Stomach smooth muscle (tissue), 2 donors: ENCODE measurements at regions not wholly inside any gene's neighbourhood (a gene's known extent, or its start where the extent isn't known, plus 50 kb on each side); places are given as distances from the start of the nearest gene placed in this dataset.
A peak's percentile ranks its signal among the peaks of the same experiment; 100 is the strongest.

Experiments
- H3K27ac ChIP-seq: one replicate; pipeline ENCODE4 v1.7.0; 2013; ENCODE audit warnings: mild to moderate bottlenecking, low read length, inconsistent platforms
- H3K27me3 ChIP-seq, 2 donors: one replicate each; pipeline ENCODE4 v1.7.0; 2013; ENCODE audit warnings: low read length in 2 of 2; ENCODE audit not compliant: insufficient read depth in 2 of 2, control insufficient read depth in 1 of 2
- H3K36me3 ChIP-seq, 2 donors: one replicate each; pipeline ENCODE4 v1.7.0; 2013; ENCODE audit warnings: low read length in 2 of 2; ENCODE audit not compliant: control insufficient read depth in 2 of 2, insufficient read depth in 2 of 2
- H3K4me1 ChIP-seq: one replicate; pipeline ENCODE4 v1.7.0; 2013; ENCODE audit warnings: low read length; ENCODE audit not compliant: control insufficient read depth, insufficient read depth
- H3K4me3 ChIP-seq, 2 donors: one replicate each; pipeline ENCODE4 v1.7.0; 2013; ENCODE audit warnings: low read length in 2 of 2
- H3K9ac ChIP-seq, 2 donors: one replicate each; pipeline ENCODE4 v1.7.0; 2013; ENCODE audit warnings: low read length in 2 of 2, mild to moderate bottlenecking in 1 of 2
- H3K9me3 ChIP-seq, 2 donors: one replicate each; pipeline ENCODE4 v1.7.0; 2013; ENCODE audit warnings: low read length in 2 of 2; ENCODE audit not compliant: control insufficient read depth in 2 of 2
- donor health status: healthy.
- donor health status: Pancreatic carcinoma.

- H3K4me1 ChIP-seq, result peaks cover 5% of the 10 kb centered on the region
- H3K36me3 ChIP-seq, result no peaks in the 10 kb centered on the region
- H3K27ac ChIP-seq, result no peak overlapping the region
- no peak overlapping the region for H3K9ac ChIP-seq
- H3K27me3 ChIP-seq, result no peaks in the 10 kb centered on the region
- H3K9me3 ChIP-seq, result no peaks in the 10 kb centered on the region
- H3K4me3 ChIP-seq, result no peak overlapping the region
Measured at GRCh38 chr3:94299716-94300115, 236.9 kb downstream of the NSUN3 start.

- Histone ChIP-seq H3K27me3 (no peaks in the 10 kb centered on the region), H3K4me1 (peaks cover 6% of the 10 kb centered on the region), H3K27ac (no peak overlapping the region), H3K9ac (no peak overlapping the region), H3K9me3 (no peaks in the 10 kb centered on the region), H3K4me3 (no peak overlapping the region), H3K36me3 (no peaks in the 10 kb centered on the region)
Measured at GRCh38 chr3:94301366-94301765, 238.5 kb downstream of the NSUN3 start.

GRCh38 chr3:94303266-94303665 is 240.4 kb downstream of the NSUN3 start:
- Histone ChIP-seq H3K9ac (no peak overlapping the region), H3K4me1 (peaks cover 6% of the 10 kb centered on the region), H3K9me3 (peaks cover 0 to 3% of the 10 kb centered on the region in 2 donors), H3K27me3 (no peaks in the 10 kb centered on the region), H3K27ac (no peak overlapping the region), H3K36me3 (no peaks in the 10 kb centered on the region), H3K4me3 (no peak overlapping the region)

- Histone ChIP-seq H3K27ac (no peak overlapping the region), H3K4me3 (no peak overlapping the region), H3K9ac (no peak overlapping the region), H3K36me3 (no peaks in the 10 kb centered on the region), H3K27me3 (no peaks in the 10 kb centered on the region), H3K9me3 (peaks cover 0 to 3% of the 10 kb centered on the region in 2 donors), H3K4me1 (peaks cover 6% of the 10 kb centered on the region)
Measured at GRCh38 chr3:94303897-94304296, 241.0 kb downstream of the NSUN3 start.

- Histone ChIP-seq H3K9me3 (peaks cover 0 to 3% of the 10 kb centered on the region in 2 donors), H3K27me3 (no peaks in the 10 kb centered on the region), H3K9ac (no peak overlapping the region), H3K27ac (no peak overlapping the region), H3K4me3 (peak overlapping the region in 1 of 2 donors; percentile 3), H3K4me1 (peaks cover 6% of the 10 kb centered on the region), H3K36me3 (no peaks in the 10 kb centered on the region)
Measured at GRCh38 chr3:94304954-94305353, 242.1 kb downstream of the NSUN3 start.

GRCh38 chr3:94305835-94306611 is 243.2 kb downstream of the NSUN3 start:
- H3K4me1 ChIP-seq, result peaks cover 6% of the 10 kb centered on the region

DNA sequence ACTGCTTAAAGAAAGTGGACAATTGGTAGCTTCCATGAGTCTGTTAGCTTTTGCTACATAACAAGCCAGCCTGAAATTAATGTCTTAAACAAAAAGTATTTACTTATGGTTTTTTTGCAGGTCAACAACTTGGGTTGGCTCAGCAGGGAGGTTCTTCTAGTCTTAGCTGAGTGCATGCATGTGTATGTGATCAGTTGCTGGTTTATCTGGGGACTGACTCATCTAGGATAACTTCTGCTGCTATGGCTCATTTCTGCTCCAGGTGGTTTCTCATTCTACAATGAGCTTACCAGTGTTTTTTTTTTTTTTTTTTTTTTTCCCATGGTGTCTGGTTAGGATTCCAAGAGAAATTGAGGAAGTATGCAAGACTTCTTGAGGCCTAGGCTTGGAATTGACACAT is 244.7 kb downstream of the NSUN3 start:
- Histone ChIP-seq H3K9me3 (peaks cover 0 to 3% of the 10 kb centered on the region in 2 donors), H3K36me3 (no peaks in the 10 kb centered on the region), H3K9ac (no peak overlapping the region), H3K27me3 (no peaks in the 10 kb centered on the region), H3K4me3 (no peak overlapping the region), H3K27ac (no peak overlapping the region), H3K4me1 (peaks cover 6% of the 10 kb centered on the region)

More at GRCh38 chr3:94305835-94306611, 243.2 kb downstream of the NSUN3 start:
- no peaks in the 10 kb centered on the region for H3K36me3 ChIP-seq
- H3K27ac ChIP-seq, result no peak overlapping the region
- H3K9ac ChIP-seq, result no peak overlapping the region
- H3K4me3 ChIP-seq, result peak overlapping the region in 1 of 2 donors; percentile 47
- H3K9me3 ChIP-seq, result peaks cover 0 to 3% of the 10 kb centered on the region in 2 donors
- H3K27me3 ChIP-seq, result no peaks in the 10 kb centered on the region

GRCh38 chr3:94308767-94309166 is 245.9 kb downstream of the NSUN3 start:
- peaks cover 6% of the 10 kb centered on the region for H3K4me1 ChIP-seq

DNA sequence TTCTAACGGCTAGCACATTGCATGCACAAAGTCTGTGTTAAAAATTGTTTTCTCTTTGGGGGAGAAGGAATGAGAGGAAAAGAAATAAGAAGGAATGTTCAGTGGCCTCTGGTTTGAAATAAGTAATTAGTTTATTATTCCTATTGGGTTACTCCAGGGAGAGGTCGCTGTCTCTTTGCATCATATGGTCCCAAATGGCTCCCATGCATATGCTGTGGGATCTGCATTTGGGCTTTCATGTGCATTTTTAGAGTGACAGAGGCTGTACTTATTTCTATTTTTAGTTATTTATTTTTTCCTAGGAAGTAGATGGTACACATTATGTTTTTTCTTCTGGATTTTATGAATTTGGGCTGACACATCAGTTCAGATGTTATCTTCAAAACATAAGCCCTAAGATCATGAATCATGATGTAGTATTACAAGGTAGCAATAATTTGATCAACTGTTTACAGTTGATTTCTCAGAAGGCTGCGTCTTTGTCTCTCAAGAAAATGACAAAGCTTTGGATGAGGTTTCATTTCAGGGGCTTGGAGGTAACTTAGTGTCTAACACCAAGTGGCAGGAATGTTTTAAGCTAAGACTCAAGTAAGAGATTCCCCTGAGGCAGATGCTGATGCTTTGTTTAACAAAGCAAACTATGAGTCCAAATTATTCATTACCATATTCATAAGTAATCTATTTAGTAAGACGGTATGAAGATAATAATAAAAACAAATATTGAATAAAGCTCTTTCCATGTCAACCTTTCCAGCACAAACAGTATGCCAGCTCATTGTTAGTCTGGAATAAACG is 247.7 kb downstream of the NSUN3 start:
- H3K27me3 ChIP-seq, result no peaks in the 10 kb centered on the region
- H3K4me3 ChIP-seq, result no peak overlapping the region
- peaks cover 0 to 3% of the 10 kb centered on the region in 2 donors for H3K9me3 ChIP-seq
- H3K27ac ChIP-seq, result no peak overlapping the region
- H3K9ac ChIP-seq, result no peak overlapping the region
- H3K4me1 ChIP-seq, result no peaks in the 10 kb centered on the region
- no peaks in the 10 kb centered on the region for H3K36me3 ChIP-seq

More at GRCh38 chr3:94308767-94309166, 245.9 kb downstream of the NSUN3 start:
- Histone ChIP-seq H3K27me3 (no peaks in the 10 kb centered on the region), H3K27ac (no peak overlapping the region), H3K9ac (no peak overlapping the region), H3K36me3 (no peaks in the 10 kb centered on the region), H3K4me3 (no peak overlapping the region), H3K9me3 (peaks cover 0 to 3% of the 10 kb centered on the region in 2 donors)

- H3K36me3 ChIP-seq, result no peaks in the 10 kb centered on the region
- no peaks in the 10 kb centered on the region for H3K4me1 ChIP-seq
- H3K9ac ChIP-seq, result no peak overlapping the region
- no peak overlapping the region for H3K4me3 ChIP-seq
- peaks cover 0 to 3% of the 10 kb centered on the region in 2 donors for H3K9me3 ChIP-seq
- no peak overlapping the region for H3K27ac ChIP-seq
- no peaks in the 10 kb centered on the region for H3K27me3 ChIP-seq
Measured at GRCh38 chr3:94311651-94312050, 248.8 kb downstream of the NSUN3 start.
